IMR-90 (cell line): ENCODE measurements at regions not wholly inside any gene's neighbourhood (a gene's known extent, or its start where the extent isn't known, plus 50 kb on each side); places are given as distances from the start of the nearest gene placed in this dataset.

Experiments used
- BHLHE40 ChIP-seq: fragments of 150-350 bp; IDR thresholded peaks from 2 replicates; pipeline ENCODE4 v1.6.1; 2016; ENCODE audit warnings: mild to moderate bottlenecking, low read depth, low read length
- CHD1 ChIP-seq: IDR thresholded peaks from 2 replicates; pipeline ENCODE4 v1.6.1; 2012; ENCODE audit warnings: low read depth, low read length, improper control_type of control experiment
- CTCF ChIP-seq: conservative IDR thresholded peaks from 2 replicates; pipeline ENCODE4 v1.5.1; 2012; ENCODE audit warnings: mild to moderate bottlenecking, low read depth, low read length, improper control_type of control experiment
- ELK1 ChIP-seq: fragments of 150-350 bp; IDR thresholded peaks from 2 replicates; pipeline ENCODE4 v1.6.1; 2016; ENCODE audit warnings: low read depth, mild to moderate bottlenecking, low read length, moderate library complexity, borderline replicate concordance
- FOS ChIP-seq: fragments of 150-350 bp; IDR thresholded peaks from 2 replicates; pipeline ENCODE4 v1.6.1; 2016; ENCODE audit warnings: low read depth, low read length
- MAFK ChIP-seq: IDR thresholded peaks from 2 replicates; pipeline ENCODE4 v1.6.1; 2012; ENCODE audit warnings: low read depth, low read length, improper control_type of control experiment
- MAZ ChIP-seq: IDR thresholded peaks from 2 replicates; pipeline ENCODE4 v1.6.1; 2012; ENCODE audit warnings: low read depth, mild to moderate bottlenecking, low read length, improper control_type of control experiment, moderate library complexity, borderline replicate concordance
- MXI1 ChIP-seq: IDR thresholded peaks from 2 replicates; pipeline ENCODE4 v1.6.1; 2012; ENCODE audit warnings: low read depth, mild to moderate bottlenecking, low read length, moderate library complexity, borderline replicate concordance
- NFE2L2 ChIP-seq: fragments of 150-350 bp; IDR thresholded peaks from 2 replicates; pipeline ENCODE4 v1.6.1; 2016; ENCODE audit warnings: low read depth, mild to moderate bottlenecking, low read length
- POLR2A ChIP-seq: IDR thresholded peaks from 2 replicates; pipeline ENCODE4 v1.6.1; 2012; ENCODE audit warnings: mild to moderate bottlenecking, low read depth, low read length
- RAD21 ChIP-seq: IDR thresholded peaks from 2 replicates; pipeline ENCODE4 v1.6.1; 2012; ENCODE audit warnings: low read length, improper control_type of control experiment
- RFX5 ChIP-seq: IDR thresholded peaks from 2 replicates; pipeline ENCODE4 v1.8.0; 2012; ENCODE audit warnings: low read depth, mild to moderate bottlenecking, low read length, moderate library complexity
- USF2 ChIP-seq: fragments of 150-350 bp; IDR thresholded peaks from 2 replicates; pipeline ENCODE4 v1.6.1; 2017; ENCODE audit warnings: mild to moderate bottlenecking, antibody characterized with exemption, low read length, low read depth

GRCh38 chr10:44043646-44044375 lies 341.1 kb downstream of the CXCL12 start:
- TF ChIP-seq MAFK (no peak), CTCF (no peak), ELK1 (no peak), RAD21 (no peak), POLR2A (no peak), RFX5 (no peak), BHLHE40 (no peak), MXI1 (no peak), USF2 (no peak), NFE2L2 (no peak), FOS (no peak), CHD1 (no peak), MAZ (no peak)
